Activated T-helper 1 cell treated with anti-CD3 and anti-CD28 coated beads, Interleukin-12 subunit alpha, Interleukin-12 subunit beta, Interleukin-2, Interleukin-4 antibody, amounts not matched to agents 30 ng/mL and 10 ng/mL and 1 ng/mL, durations not matched to agents 14 hours and 24 hours and 36 hours (primary cell): ENCODE measurements at regions not wholly inside any gene's neighbourhood (a gene's known extent, or its start where the extent isn't known, plus 50 kb on each side); places are given as distances from the start of the nearest gene placed in this dataset.
"Not testable (repeated sequence)": the region's sequence is repeated elsewhere in the genome, so short reads cannot be mapped to it uniquely, and the experiment has no call there.

ENCODE experiments used
- DNase-seq: peaks from one replicate; pipeline ENCODE4 v3.0.0; 2021; ENCODE audit warnings: low spot score
- H3K27ac Mint-ChIP-seq: one replicate; pipeline ENCODE4 v1.8.0; 2021; ENCODE audit warnings: mild to moderate bottlenecking, mixed read lengths
- H3K27me3 Mint-ChIP-seq: one replicate; pipeline ENCODE4 v1.8.0; 2022; ENCODE audit warnings: mild to moderate bottlenecking, moderate library complexity, mixed read lengths; ENCODE audit not compliant: insufficient read depth
- H3K36me3 Mint-ChIP-seq: one replicate; pipeline ENCODE4 v1.8.0; 2021; ENCODE audit warnings: low read depth, mixed read lengths
- H3K4me1 Mint-ChIP-seq: one replicate; pipeline ENCODE4 v1.8.0; 2021; ENCODE audit warnings: low read depth, mixed read lengths
- H3K4me3 Mint-ChIP-seq: one replicate; pipeline ENCODE4 v1.8.0; 2021; ENCODE audit warnings: mild to moderate bottlenecking, moderate library complexity, mixed read lengths
- H3K9me3 Mint-ChIP-seq: one replicate; pipeline ENCODE4 v1.8.0; 2021; ENCODE audit warnings: mixed read lengths
- intact Hi-C: fragments of 100-400 bp; cut with micrococcal nuclease; formaldehyde crosslinking; loops from one replicate; pipeline ENCODE4 v1.15.1; 2024

- no peak overlapping the region for H3K4me3 Mint-ChIP-seq
- H3K27me3 Mint-ChIP-seq: peaks cover 3% of the 10 kb centered on the region
- no peak for DNase-seq
- H3K9me3 Mint-ChIP-seq: no peaks in the 10 kb centered on the region
- no peak overlapping the region for H3K27ac Mint-ChIP-seq
- intact Hi-C loops: no loop called here
- H3K36me3 Mint-ChIP-seq: no peaks in the 10 kb centered on the region
- no peaks in the 10 kb centered on the region for H3K4me1 Mint-ChIP-seq
Measured at GRCh38 chr2:106284255-106284654, 90.2 kb upstream of the UXS1 start.

- H3K27me3 Mint-ChIP-seq, H3K9me3 Mint-ChIP-seq, H3K4me3 Mint-ChIP-seq, DNase-seq, H3K36me3 Mint-ChIP-seq, H3K27ac Mint-ChIP-seq, H3K4me1 Mint-ChIP-seq, intact Hi-C loops: not testable (repeated sequence)
Measured at GRCh38 chr2:106283228-106284152, 89.4 kb upstream of the UXS1 start.

DNA sequence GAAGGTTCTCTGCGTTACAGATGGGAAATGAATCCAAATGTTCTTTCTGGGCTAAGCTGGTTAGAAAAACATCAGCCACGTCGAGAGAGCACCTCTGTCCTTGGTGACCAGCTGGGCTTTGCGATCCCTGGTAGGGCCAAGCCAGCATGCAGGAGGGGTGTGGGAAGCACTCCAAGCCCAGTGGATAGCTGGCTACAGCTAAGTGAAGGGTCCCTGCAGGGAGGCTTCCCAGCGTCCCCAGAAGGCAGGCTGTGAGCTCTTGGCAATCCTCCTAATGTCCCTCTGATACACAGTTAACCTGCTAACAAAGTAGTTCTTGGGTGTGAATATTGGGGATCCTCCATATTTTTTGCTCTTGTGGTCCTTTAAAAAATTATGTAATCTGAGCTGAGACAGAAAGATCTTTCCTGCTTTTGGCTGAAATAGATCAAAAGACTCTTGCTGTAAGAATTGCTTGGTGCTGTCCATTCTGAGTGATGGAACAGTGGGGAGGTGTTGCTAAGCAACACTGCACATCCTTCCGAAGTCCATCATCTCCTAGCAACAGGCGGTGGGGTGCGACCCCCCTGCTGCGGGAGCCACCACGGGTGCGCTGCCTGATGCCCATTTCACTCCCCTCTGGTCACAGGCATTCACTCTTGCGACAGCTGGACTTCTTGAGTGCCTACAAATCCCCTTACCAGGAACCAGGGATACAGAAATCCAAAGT is 88.5 kb upstream of the UXS1 start:
- intact Hi-C loops: no loop called here

GRCh38 chr2:106281907-106282430 is 87.9 kb upstream of the UXS1 start:
- H3K4me1 Mint-ChIP-seq: not testable (repeated sequence)

More for the DNA sequence above, 88.5 kb upstream of the UXS1 start:
- H3K27me3 Mint-ChIP-seq: peaks cover 4% of the 10 kb centered on the region
- H3K4me1 Mint-ChIP-seq: no peaks in the 10 kb centered on the region
- no peak overlapping the region for H3K4me3 Mint-ChIP-seq
- H3K36me3 Mint-ChIP-seq: no peaks in the 10 kb centered on the region
- no peak for DNase-seq
- no peak overlapping the region for H3K27ac Mint-ChIP-seq
- no peaks in the 10 kb centered on the region for H3K9me3 Mint-ChIP-seq

DNA sequence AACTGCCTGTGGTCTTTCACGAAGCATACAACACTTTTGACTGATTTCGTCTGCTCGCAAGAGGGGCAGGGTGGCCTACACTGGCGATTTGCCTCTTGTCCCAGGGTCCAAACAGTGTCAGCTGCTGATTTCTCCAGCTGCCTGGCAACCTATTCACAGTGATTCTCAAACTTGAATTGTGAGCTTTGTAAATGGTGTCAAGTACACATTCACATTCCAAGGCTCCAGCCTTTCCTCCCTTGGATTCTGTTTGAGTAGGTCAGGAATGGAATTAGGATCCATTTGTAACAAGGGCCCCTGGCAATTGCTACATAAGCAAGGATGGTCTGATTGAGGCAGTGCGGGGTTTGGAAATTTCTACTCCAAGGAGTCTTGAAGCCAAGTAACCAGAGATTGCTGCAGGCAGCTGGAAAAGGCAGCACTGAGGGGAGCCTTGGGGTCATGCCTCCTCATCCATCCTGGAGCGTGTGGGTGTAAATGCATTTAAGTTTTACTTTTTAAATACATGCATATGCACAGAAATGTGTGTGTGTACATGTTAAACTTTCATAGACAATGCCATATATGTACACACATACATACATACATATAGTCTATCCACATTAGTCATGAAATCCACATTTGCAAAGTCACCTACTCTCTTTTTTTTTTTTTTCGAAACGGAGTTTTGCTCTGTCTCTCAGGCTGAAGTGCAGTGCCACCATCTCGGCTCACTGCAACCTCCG is 86.8 kb upstream of the UXS1 start:
- H3K4me3 Mint-ChIP-seq: no peak overlapping the region
- H3K27ac Mint-ChIP-seq: no peak overlapping the region
- intact Hi-C loops: no loop called here
- peaks cover 4% of the 10 kb centered on the region for H3K27me3 Mint-ChIP-seq
- no peak for DNase-seq
- no peaks in the 10 kb centered on the region for H3K4me1 Mint-ChIP-seq
- H3K36me3 Mint-ChIP-seq: no peaks in the 10 kb centered on the region
- H3K9me3 Mint-ChIP-seq: no peaks in the 10 kb centered on the region

More at GRCh38 chr2:106281907-106282430, 87.9 kb upstream of the UXS1 start:
- H3K27ac Mint-ChIP-seq, H3K4me3 Mint-ChIP-seq, intact Hi-C loops, H3K36me3 Mint-ChIP-seq, DNase-seq, H3K9me3 Mint-ChIP-seq, H3K27me3 Mint-ChIP-seq: not testable (repeated sequence)

- H3K4me1 Mint-ChIP-seq: no peaks in the 10 kb centered on the region
- H3K27ac Mint-ChIP-seq: no peak overlapping the region
- H3K36me3 Mint-ChIP-seq: no peaks in the 10 kb centered on the region
- intact Hi-C loops: no loop called here
- H3K9me3 Mint-ChIP-seq: no peaks in the 10 kb centered on the region
- no peak for DNase-seq
- no peak overlapping the region for H3K4me3 Mint-ChIP-seq
- peaks cover 4% of the 10 kb centered on the region for H3K27me3 Mint-ChIP-seq
Measured at GRCh38 chr2:106280224-106280623, 86.1 kb upstream of the UXS1 start.

DNA sequence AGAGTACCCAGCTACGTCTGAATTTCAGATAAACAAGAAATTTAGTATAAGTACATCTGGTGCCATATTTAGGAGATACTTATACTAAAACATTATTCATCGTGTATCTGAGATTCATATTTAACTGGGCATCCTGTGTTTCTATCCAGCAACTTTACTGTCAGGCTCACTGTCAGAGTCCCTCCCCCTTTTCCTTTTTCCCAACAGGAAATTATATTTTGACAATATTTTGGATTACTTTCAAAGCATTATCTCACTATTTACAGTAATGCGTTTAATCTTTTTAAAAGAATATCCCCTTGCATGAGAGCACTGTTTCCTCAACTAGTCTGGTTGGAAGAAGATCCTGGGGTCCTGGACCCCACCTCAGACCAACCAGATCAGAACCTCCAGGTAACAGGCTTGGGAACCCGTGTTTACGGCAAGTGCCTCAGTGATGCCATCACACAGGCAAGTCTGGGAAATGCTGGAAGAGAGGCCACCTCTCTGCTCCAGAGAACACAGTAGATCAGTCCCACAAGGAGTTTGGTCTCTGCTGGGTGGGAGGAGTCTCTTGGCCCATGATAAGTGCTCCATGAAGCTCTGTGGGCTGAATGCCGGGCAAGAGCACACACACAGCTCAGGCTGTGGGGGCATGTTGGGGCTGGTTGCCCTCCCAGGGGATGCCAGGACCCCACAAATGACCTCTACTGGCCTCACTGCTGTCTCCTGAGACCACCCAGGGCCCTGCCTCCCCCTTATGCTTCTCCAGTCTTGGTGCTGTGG is 84.2 kb upstream of the UXS1 start:
- H3K4me1 Mint-ChIP-seq: no peaks in the 10 kb centered on the region
- intact Hi-C loops: loop anchor here (10.0 kb wide), 1 partner anchor 267 kb away; no protein-coding TSS in a partner anchor
- no peak overlapping the region for H3K27ac Mint-ChIP-seq
- H3K27me3 Mint-ChIP-seq: peaks cover 4% of the 10 kb centered on the region
- DNase-seq: no peak
- no peaks in the 10 kb centered on the region for H3K36me3 Mint-ChIP-seq
- H3K9me3 Mint-ChIP-seq: no peaks in the 10 kb centered on the region
- no peak overlapping the region for H3K4me3 Mint-ChIP-seq

- no peak for DNase-seq
- intact Hi-C loops: loop anchor here (10.0 kb wide), 1 partner anchor 267 kb away; no protein-coding TSS in a partner anchor
- Mint-ChIP-seq H3K27me3 (peaks cover 5% of the 10 kb centered on the region), H3K4me1 (no peaks in the 10 kb centered on the region), H3K9me3 (no peaks in the 10 kb centered on the region), H3K27ac (no peak overlapping the region), H3K4me3 (no peak overlapping the region), H3K36me3 (no peaks in the 10 kb centered on the region)
Measured at GRCh38 chr2:106277426-106277825, 83.3 kb upstream of the UXS1 start.

DNA sequence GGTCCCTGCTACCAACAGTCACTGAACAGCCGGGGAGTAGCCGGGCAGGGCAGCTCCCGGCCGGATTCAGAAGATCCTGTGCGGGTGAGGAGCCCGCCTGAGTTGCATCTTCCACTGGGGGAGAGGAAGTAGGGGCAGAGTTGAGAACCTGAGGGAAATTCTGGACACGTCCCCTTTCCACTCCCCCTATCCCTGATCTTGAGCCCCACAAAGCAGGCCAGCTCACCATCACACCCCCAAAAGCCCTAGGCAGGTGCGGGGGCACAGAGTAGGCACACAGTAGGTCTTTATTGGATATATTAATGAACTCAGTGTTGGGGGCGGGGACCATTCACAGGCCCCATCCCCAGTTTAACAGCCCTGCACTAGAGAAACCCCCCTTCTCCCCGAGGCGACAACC is 81.9 kb upstream of the UXS1 start:
- peaks cover 13% of the 10 kb centered on the region for H3K27me3 Mint-ChIP-seq
- DNase-seq: no peak
- no peaks in the 10 kb centered on the region for H3K9me3 Mint-ChIP-seq
- H3K4me3 Mint-ChIP-seq: no peak overlapping the region
- no peaks in the 10 kb centered on the region for H3K4me1 Mint-ChIP-seq
- no peak overlapping the region for H3K27ac Mint-ChIP-seq
- H3K36me3 Mint-ChIP-seq: no peaks in the 10 kb centered on the region
- intact Hi-C loops: loop anchor here (10.0 kb wide), 1 partner anchor 269 kb away; no protein-coding TSS in a partner anchor

DNA sequence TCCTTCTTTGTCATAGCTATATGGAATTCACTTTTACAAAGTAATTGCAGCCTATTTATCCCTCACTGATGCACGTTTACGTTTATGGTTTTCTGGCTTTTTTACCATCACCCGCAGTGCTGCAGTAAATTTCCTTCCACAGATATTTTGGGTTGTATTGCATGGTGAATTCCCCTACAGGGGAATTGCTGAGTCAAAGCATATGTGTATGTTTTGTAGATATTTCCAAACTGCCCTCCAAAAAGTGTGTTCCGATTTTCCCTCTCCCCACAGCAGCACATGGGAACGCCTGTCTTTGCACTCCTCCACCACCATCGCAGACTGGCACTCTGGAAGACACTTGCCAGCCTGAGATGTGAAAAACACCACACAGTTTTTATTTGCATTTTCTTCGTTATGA is 80.6 kb upstream of the UXS1 start:
- DNase-seq: no peak
- Mint-ChIP-seq H3K27ac (no peak overlapping the region), H3K27me3 (peaks cover 16% of the 10 kb centered on the region), H3K4me1 (peaks cover 8% of the 10 kb centered on the region), H3K4me3 (no peak overlapping the region), H3K36me3 (no peaks in the 10 kb centered on the region), H3K9me3 (no peaks in the 10 kb centered on the region)
- intact Hi-C loops: loop anchor here (10.0 kb wide), 1 partner anchor 270 kb away; no protein-coding TSS in a partner anchor

DNA sequence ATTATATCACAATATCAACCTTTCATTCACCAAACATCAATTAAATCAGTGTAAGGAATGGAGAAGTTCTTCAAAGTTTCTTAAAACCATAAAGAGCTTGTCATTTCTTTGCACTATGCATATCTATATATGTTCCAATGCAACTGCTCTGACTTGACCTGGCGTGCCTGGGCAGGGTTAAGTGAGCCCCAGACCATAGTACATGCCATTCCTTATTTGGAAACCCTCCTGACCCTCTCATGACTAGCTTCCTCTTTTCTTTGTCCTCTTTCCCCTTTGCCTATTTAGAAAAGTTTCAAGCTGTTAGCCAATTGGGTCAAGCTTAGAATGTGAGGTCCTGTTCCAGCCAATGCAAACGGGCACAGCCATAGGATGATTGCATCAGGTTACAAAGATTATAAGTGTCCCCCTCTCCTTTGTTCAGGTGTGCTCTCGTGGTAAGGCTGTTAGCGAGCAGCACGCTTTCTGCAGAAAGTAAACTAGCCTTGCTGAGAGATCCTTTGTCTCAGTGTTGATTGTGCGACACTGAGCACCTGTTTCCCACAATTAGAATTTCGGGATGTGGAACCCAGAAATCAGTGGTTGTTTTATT is 78.2 kb upstream of the UXS1 start:
- no peak for DNase-seq
- Mint-ChIP-seq H3K4me1 (peaks cover 20% of the 10 kb centered on the region), H3K36me3 (no peaks in the 10 kb centered on the region), H3K27me3 (peaks cover 20% of the 10 kb centered on the region), H3K27ac (no peak overlapping the region), H3K9me3 (no peaks in the 10 kb centered on the region), H3K4me3 (no peak overlapping the region)
- intact Hi-C loops: loop anchor here (10.0 kb wide), 1 partner anchor 272 kb away; no protein-coding TSS in a partner anchor
